ENCODE measurements at regions not wholly inside any gene's neighbourhood (a gene's known extent, or its start where the extent isn't known, plus 50 kb on each side); places are given as distances from the start of the nearest gene placed in this dataset.
A peak's percentile ranks its signal among the peaks of the same experiment; 100 is the strongest.

GRCh38 chr12:125267114-125267513, 201.9 kb downstream of the AACS start:
- H3K4me3 ChIP-seq (ENCODE audit: low read length) = no peak overlapping the region
- DNase-seq (ENCODE audit: low read depth) = no peak
- TF ChIP-seq CTCF (conservative IDR thresholded peaks at IDR 0.05; ENCODE audit: low read length) = no peak

- no peak for TF ChIP-seq CTCF (conservative IDR thresholded peaks at IDR 0.05; ENCODE audit: low read length)
- no peak for DNase-seq (ENCODE audit: low read depth)
- no peak overlapping the region for H3K4me3 ChIP-seq (ENCODE audit: low read length)
Observed at GRCh38 chr12:125269276-125269675, 204.0 kb downstream of the AACS start.

GRCh38 chr12:125271892-125272291, 206.7 kb downstream of the AACS start:
- no peak for TF ChIP-seq CTCF (conservative IDR thresholded peaks at IDR 0.05; ENCODE audit: low read length)
- DNase-seq (ENCODE audit: low read depth) = no peak
- H3K4me3 ChIP-seq (ENCODE audit: low read length) = no peak overlapping the region

GRCh38 chr12:125272383-125272933, 207.2 kb downstream of the AACS start:
- no peak overlapping the region for H3K4me3 ChIP-seq (ENCODE audit: low read length)
- DNase-seq (ENCODE audit: low read depth) = peak; percentile 3
- TF ChIP-seq CTCF (conservative IDR thresholded peaks at IDR 0.05; ENCODE audit: low read length) = no peak

- DNase-seq (ENCODE audit: low read depth) = no peak
- TF ChIP-seq CTCF (conservative IDR thresholded peaks at IDR 0.05; ENCODE audit: low read length) = no peak
Observed at GRCh38 chr12:125276567-125276966, 211.3 kb downstream of the AACS start.

GRCh38 chr12:125280482-125281377, 215.5 kb downstream of the AACS start:
- no peak overlapping the region for H3K4me3 ChIP-seq (ENCODE audit: low read length)
- DNase-seq (ENCODE audit: low read depth) = no peak
- TF ChIP-seq CTCF (conservative IDR thresholded peaks at IDR 0.05; ENCODE audit: low read length) = no peak

More at GRCh38 chr12:125276567-125276966, 211.3 kb downstream of the AACS start:
- no peak overlapping the region for H3K4me3 ChIP-seq (ENCODE audit: low read length)

- DNase-seq (ENCODE audit: low read depth) = no peak
- H3K4me3 ChIP-seq (ENCODE audit: low read length) = no peak overlapping the region
- TF ChIP-seq CTCF (conservative IDR thresholded peaks at IDR 0.05; ENCODE audit: low read length) = no peak
Observed at GRCh38 chr12:125282921-125283320, 217.7 kb downstream of the AACS start.

Data from AG10803 (cell line).